BE2C (cell line): ENCODE measurements at regions not wholly inside any gene's neighbourhood (a gene's known extent, or its start where the extent isn't known, plus 50 kb on each side); places are given as distances from the start of the nearest gene placed in this dataset.

ENCODE experiments used
- DNase-seq: peaks from one replicate; pipeline ENCODE4 v3.0.0-alpha.2; 2020
- H3K27me3 ChIP-seq: fragments of 250-450 bp; sonication (Bioruptor Pico); 2 replicates; pipeline ENCODE4 v1.5.1; 2020; ENCODE audit warnings: mild to moderate bottlenecking
- H3K36me3 ChIP-seq: fragments of 250-450 bp; sonication (Bioruptor Pico); 2 replicates; pipeline ENCODE4 v1.5.1; 2020; ENCODE audit warnings: mild to moderate bottlenecking
- H3K4me1 ChIP-seq: fragments of 250-450 bp; sonication (Bioruptor Pico); 2 replicates; pipeline ENCODE4 v1.5.1; 2020
- H3K4me3 ChIP-seq: 2 replicates; pipeline ENCODE4 v1.5.1; 2011; ENCODE audit warnings: low read depth, low read length
- H3K9me3 ChIP-seq: fragments of 250-450 bp; sonication (Bioruptor Pico); 2 replicates; pipeline ENCODE4 v1.5.1; 2020
- CTCF ChIP-seq: IDR thresholded peaks from 2 replicates; pipeline ENCODE4 v1.5.1; 2012; ENCODE audit warnings: mild to moderate bottlenecking, low read depth, low read length

GRCh38 chr2:8391126-8391525 is 290.7 kb upstream of the ID2 start:
- no peaks in the 10 kb centered on the region for H3K9me3 ChIP-seq
- no peak for DNase-seq
- H3K4me3 ChIP-seq: no peak overlapping the region
- TF ChIP-seq CTCF: no peak
- peaks cover 4% of the 10 kb centered on the region for H3K4me1 ChIP-seq
- H3K27me3 ChIP-seq: no peaks in the 10 kb centered on the region
- no peaks in the 10 kb centered on the region for H3K36me3 ChIP-seq

GRCh38 chr2:8391584-8391983 is 290.3 kb upstream of the ID2 start:
- Histone ChIP-seq H3K36me3 (no peaks in the 10 kb centered on the region), H3K9me3 (no peaks in the 10 kb centered on the region), H3K27me3 (no peaks in the 10 kb centered on the region), H3K4me1 (peaks cover 4% of the 10 kb centered on the region), H3K4me3 (no peak overlapping the region)
- DNase-seq: no peak
- no peak for TF ChIP-seq CTCF

GRCh38 chr2:8392098-8392866 is 289.6 kb upstream of the ID2 start:
- Histone ChIP-seq H3K27me3 (no peaks in the 10 kb centered on the region), H3K9me3 (no peaks in the 10 kb centered on the region), H3K36me3 (no peaks in the 10 kb centered on the region), H3K4me1 (peaks cover 4% of the 10 kb centered on the region), H3K4me3 (no peak overlapping the region)
- DNase-seq: no peak
- TF ChIP-seq CTCF: no peak

DNA sequence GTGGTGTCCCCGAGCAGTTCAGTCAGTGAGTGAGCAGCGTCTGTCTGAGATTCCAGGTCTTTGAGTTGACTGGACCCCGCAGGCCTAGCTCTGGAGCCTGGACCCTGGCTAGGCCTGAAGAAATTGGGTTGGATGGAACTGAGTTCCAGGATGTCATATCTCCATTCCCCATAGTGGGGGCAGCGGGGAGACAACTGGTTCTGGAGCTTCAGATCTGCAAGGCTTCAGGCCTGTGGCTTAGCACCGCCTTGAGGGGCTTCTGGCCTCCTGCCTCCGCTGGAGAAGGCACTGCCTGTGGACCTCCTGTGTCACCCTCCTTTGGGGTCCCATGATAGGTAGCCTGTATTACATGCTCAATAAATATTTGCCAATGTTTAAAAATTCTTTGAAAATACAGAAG is 288.4 kb upstream of the ID2 start:
- H3K4me3 ChIP-seq: no peak overlapping the region
- no peaks in the 10 kb centered on the region for H3K27me3 ChIP-seq
- DNase-seq: no peak
- H3K4me1 ChIP-seq: peaks cover 4% of the 10 kb centered on the region
- no peaks in the 10 kb centered on the region for H3K36me3 ChIP-seq
- no peaks in the 10 kb centered on the region for H3K9me3 ChIP-seq
- no peak for TF ChIP-seq CTCF

GRCh38 chr2:8394131-8394530 is 287.7 kb upstream of the ID2 start:
- TF ChIP-seq CTCF: no peak
- Histone ChIP-seq H3K4me1 (peaks cover 4% of the 10 kb centered on the region), H3K9me3 (no peaks in the 10 kb centered on the region), H3K4me3 (no peak overlapping the region), H3K27me3 (no peaks in the 10 kb centered on the region), H3K36me3 (no peaks in the 10 kb centered on the region)
- no peak for DNase-seq

DNA sequence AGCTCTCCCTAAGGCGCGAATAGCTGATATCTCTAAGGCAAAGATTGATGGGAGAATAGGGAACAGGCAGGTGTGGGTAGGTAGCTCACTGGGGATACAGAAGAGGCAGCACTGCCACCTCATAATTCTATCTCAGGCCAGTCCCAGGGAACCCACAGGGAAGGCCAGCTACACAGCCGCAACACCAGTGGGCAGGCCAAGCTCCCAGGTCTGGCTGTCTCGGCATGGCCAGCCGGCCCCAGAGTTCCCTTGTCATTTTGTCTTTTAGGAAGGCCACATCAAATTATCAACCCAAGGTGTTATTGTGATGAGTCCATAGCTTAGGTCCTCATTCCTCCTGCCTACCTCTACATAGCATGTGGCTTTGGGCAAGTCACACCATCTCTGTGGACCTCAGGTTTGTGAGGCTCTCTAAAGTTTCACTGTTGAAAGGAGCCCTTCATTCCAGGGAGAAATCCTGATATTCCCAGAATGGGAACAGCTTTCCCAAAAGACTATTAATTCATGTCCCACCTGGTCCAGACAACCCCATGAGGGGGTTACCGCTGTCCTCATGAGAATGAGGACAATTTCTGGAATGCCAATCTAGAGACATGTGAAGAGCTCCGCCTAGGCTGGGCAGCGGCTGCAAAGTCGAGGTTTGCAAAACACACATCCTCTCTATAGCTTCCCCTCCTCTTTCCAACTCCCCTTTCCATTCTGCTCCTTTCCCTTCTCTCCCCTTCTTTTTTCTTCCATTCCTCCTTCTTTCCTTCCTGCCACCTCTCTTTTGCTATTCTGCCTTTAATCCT is 287.1 kb upstream of the ID2 start:
- no peak for DNase-seq
- Histone ChIP-seq H3K27me3 (no peaks in the 10 kb centered on the region), H3K9me3 (no peaks in the 10 kb centered on the region), H3K36me3 (no peaks in the 10 kb centered on the region), H3K4me3 (no peak overlapping the region), H3K4me1 (no peaks in the 10 kb centered on the region)
- no peak for TF ChIP-seq CTCF
